ENCODE measurements at regions not wholly inside any gene's neighbourhood (a gene's known extent, or its start where the extent isn't known, plus 50 kb on each side); places are given as distances from the start of the nearest gene placed in this dataset.

DNA sequence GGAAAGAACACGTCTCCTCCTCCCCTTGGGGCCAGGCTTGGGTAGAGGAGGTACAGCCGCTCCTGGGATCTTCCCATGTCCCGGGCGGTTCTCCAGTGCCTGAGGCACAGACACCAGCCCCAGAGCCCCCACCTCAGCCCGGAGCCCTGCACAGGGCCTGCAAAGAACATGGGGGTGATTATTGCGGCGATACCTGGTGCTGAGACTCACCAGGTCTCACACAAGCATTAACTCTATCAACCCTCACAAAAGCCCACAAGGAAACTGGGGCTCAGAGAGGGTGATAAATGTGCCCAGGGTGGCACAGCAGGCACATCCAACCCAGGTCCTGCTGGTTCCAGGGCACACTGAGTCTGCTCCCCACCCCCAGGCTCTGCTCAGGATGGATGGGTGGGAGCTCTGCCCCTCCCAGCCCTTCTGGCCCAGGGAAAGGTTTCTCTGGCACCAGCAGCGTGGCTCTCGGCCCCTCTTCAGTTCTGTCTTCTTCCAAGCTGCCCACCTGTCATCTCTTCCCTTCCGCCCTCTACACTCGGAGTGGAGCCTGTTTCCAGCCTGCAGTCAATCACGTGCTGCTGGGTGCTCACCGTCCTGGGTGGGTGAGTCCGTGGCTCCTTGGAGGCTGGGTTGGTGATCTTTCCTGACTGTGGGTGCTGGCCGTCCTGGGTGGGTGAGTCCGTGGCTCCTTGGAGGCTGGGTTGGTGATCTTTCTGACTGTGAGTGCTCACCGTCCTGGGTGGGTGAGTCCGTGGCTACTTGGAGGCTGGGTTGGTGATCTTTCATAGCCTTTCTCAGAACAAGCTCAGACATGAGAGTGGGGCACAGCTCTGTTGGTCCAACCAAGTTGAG, 53.6 kb upstream of the AJAP1 start:
- TF ChIP-seq, protein P1, sequence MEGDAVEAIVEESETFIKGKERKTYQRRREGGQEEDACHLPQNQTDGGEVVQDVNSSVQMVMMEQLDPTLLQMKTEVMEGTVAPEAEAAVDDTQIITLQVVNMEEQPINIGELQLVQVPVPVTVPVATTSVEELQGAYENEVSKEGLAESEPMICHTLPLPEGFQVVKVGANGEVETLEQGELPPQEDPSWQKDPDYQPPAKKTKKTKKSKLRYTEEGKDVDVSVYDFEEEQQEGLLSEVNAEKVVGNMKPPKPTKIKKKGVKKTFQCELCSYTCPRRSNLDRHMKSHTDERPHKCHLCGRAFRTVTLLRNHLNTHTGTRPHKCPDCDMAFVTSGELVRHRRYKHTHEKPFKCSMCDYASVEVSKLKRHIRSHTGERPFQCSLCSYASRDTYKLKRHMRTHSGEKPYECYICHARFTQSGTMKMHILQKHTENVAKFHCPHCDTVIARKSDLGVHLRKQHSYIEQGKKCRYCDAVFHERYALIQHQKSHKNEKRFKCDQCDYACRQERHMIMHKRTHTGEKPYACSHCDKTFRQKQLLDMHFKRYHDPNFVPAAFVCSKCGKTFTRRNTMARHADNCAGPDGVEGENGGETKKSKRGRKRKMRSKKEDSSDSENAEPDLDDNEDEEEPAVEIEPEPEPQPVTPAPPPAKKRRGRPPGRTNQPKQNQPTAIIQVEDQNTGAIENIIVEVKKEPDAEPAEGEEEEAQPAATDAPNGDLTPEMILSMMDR (IDR thresholded peaks at IDR 0.05) = no peak
- TF ChIP-seq POLR2A (IDR thresholded peaks at IDR 0.05) = no peak

Data from right lobe of liver (tissue), 4 donors.